NCI-H748 treated with DMSO at 0.1 percent for 48 hours (cell line): ENCODE measurements at regions not wholly inside any gene's neighbourhood (a gene's known extent, or its start where the extent isn't known, plus 50 kb on each side); places are given as distances from the start of the nearest gene placed in this dataset.

ENCODE experiments used
- DNase-seq: peaks from one replicate; lab custom pipeline; 2025; lab: John Stamatoyannopoulos, UW

GRCh38 chr16:79444572-79444971, 156.0 kb downstream of the MAF start:
- DNase-seq, result no peak

- DNase-seq, result no peak
Measured at GRCh38 chr16:79439901-79440300, 160.6 kb downstream of the MAF start.

- DNase-seq, result no peak
Measured at GRCh38 chr16:79437764-79438751, 162.5 kb downstream of the MAF start.

- no peak for DNase-seq
Measured at GRCh38 chr16:79436885-79437284, 163.7 kb downstream of the MAF start.

- DNase-seq, result no peak
Measured at GRCh38 chr16:79434771-79435170, 165.8 kb downstream of the MAF start.

- DNase-seq, result no peak
Measured at GRCh38 chr16:79434092-79434491, 166.4 kb downstream of the MAF start.

GRCh38 chr16:79431923-79432322, 168.6 kb downstream of the MAF start:
- no peak for DNase-seq

GRCh38 chr16:79430191-79430678, 170.3 kb downstream of the MAF start:
- DNase-seq, result peak; percentile 37

GRCh38 chr16:79429381-79430190, 171.0 kb downstream of the MAF start:
- peak; percentile 36 for DNase-seq

- no peak for DNase-seq
Measured at GRCh38 chr16:79426663-79427062, 173.9 kb downstream of the MAF start.

GRCh38 chr16:79422064-79422463, 178.5 kb downstream of the MAF start:
- DNase-seq, result no peak

GRCh38 chr16:79421126-79421525, 179.4 kb downstream of the MAF start:
- no peak for DNase-seq

GRCh38 chr16:79420493-79420892, 180.0 kb downstream of the MAF start:
- DNase-seq, result no peak

- no peak for DNase-seq
Measured at GRCh38 chr16:79419148-79419547, 181.4 kb downstream of the MAF start.

GRCh38 chr16:79417601-79418008, 182.9 kb downstream of the MAF start:
- DNase-seq, result no peak

- DNase-seq, result no peak
Measured at GRCh38 chr16:79415983-79416640, 184.4 kb downstream of the MAF start.

GRCh38 chr16:79412783-79413225, 187.7 kb downstream of the MAF start:
- no peak for DNase-seq

GRCh38 chr16:79411805-79412204, 188.7 kb downstream of the MAF start:
- no peak for DNase-seq

GRCh38 chr16:79411357-79411756, 189.2 kb downstream of the MAF start:
- no peak for DNase-seq

- DNase-seq, result no peak
Measured at GRCh38 chr16:79409978-79410377, 190.6 kb downstream of the MAF start.

GRCh38 chr16:79408355-79408754, 192.2 kb downstream of the MAF start:
- no peak for DNase-seq
